ENCODE measurements at regions not wholly inside any gene's neighbourhood (a gene's known extent, or its start where the extent isn't known, plus 50 kb on each side); places are given as distances from the start of the nearest gene placed in this dataset.

- Histone ChIP-seq H3K27ac (ENCODE audit: low read length) (no peak overlapping the region), H3K4me1 (ENCODE audit: insufficient read depth, low read length) (no peaks in the 10 kb centered on the region), H3K9me2 (replicated peaks; ENCODE audit: low read length) (no peaks in the 10 kb centered on the region), H3K4me2 (ENCODE audit: low read length) (no peak overlapping the region), H3K36me3 (ENCODE audit: low read depth, low read length) (no peaks in the 10 kb centered on the region), H2AFZ (ENCODE audit: low read length) (no peak overlapping the region), H3F3A (ENCODE audit: low read length, unreplicated experiment) (no peaks in the 10 kb centered on the region), H3K27me3 (ENCODE audit: low read length) (no peaks in the 10 kb centered on the region), H4K20me1 (ENCODE audit: low read length) (no peaks in the 10 kb centered on the region), H3K4me3 (ENCODE audit: low read length) (no peak overlapping the region), H3K9me3 (ENCODE audit: low read length) (peaks cover 4% of the 10 kb centered on the region; the same call in 1 of the 2 replicates), H3K9ac (ENCODE audit: low read length) (no peak overlapping the region), H3K79me2 (ENCODE audit: low read length) (no peaks in the 10 kb centered on the region)
- intact Hi-C loops (cut with micrococcal nuclease) = no loop called here
- ChIA-PET POLR2A (ENCODE audit: unreplicated experiment) (no interaction called here), CTCF (no interaction called here)
- ATAC-seq (no peak), DNase-seq (no peak)
- no TSS peak for BruUV-seq (replicated peaks)
- TF ChIP-seq, protein P1, sequence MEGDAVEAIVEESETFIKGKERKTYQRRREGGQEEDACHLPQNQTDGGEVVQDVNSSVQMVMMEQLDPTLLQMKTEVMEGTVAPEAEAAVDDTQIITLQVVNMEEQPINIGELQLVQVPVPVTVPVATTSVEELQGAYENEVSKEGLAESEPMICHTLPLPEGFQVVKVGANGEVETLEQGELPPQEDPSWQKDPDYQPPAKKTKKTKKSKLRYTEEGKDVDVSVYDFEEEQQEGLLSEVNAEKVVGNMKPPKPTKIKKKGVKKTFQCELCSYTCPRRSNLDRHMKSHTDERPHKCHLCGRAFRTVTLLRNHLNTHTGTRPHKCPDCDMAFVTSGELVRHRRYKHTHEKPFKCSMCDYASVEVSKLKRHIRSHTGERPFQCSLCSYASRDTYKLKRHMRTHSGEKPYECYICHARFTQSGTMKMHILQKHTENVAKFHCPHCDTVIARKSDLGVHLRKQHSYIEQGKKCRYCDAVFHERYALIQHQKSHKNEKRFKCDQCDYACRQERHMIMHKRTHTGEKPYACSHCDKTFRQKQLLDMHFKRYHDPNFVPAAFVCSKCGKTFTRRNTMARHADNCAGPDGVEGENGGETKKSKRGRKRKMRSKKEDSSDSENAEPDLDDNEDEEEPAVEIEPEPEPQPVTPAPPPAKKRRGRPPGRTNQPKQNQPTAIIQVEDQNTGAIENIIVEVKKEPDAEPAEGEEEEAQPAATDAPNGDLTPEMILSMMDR (conservative IDR thresholded peaks at IDR 0.05; ENCODE audit: low read depth, low read length) = no peak
Observed at GRCh38 chr5:15326471-15326870, 173.5 kb upstream of the FBXL7 start.

GRCh38 chr5:15322421-15322820 is 177.6 kb upstream of the FBXL7 start:
- H3K36me3 ChIP-seq (ENCODE audit: low read depth, low read length) = no peaks in the 10 kb centered on the region
- H3K27ac ChIP-seq (ENCODE audit: low read length) = no peak overlapping the region
- no peak overlapping the region for H3K9ac ChIP-seq (ENCODE audit: low read length)
- H3K27me3 ChIP-seq (ENCODE audit: low read length) = no peaks in the 10 kb centered on the region
- DNase-seq (no peak), ATAC-seq (no peak)
- H3K9me3 ChIP-seq (ENCODE audit: low read length) = peaks cover 8% of the 10 kb centered on the region; the same call in 1 of the 2 replicates
- no peak overlapping the region for H2AFZ ChIP-seq (ENCODE audit: low read length)
- no peak overlapping the region for H3K4me3 ChIP-seq (ENCODE audit: low read length)
- intact Hi-C loops (cut with micrococcal nuclease) = no loop called here
- POLR2A ChIA-PET (ENCODE audit: unreplicated experiment) = no interaction called here
- no TSS peak for BruUV-seq (replicated peaks)
- no peaks in the 10 kb centered on the region for H3K4me1 ChIP-seq (ENCODE audit: insufficient read depth, low read length)
- no peaks in the 10 kb centered on the region for H3K9me2 ChIP-seq (replicated peaks; ENCODE audit: low read length)
- no peaks in the 10 kb centered on the region for H3K79me2 ChIP-seq (ENCODE audit: low read length)
- no peaks in the 10 kb centered on the region for H3F3A ChIP-seq (ENCODE audit: low read length, unreplicated experiment)
- H4K20me1 ChIP-seq (ENCODE audit: low read length) = no peaks in the 10 kb centered on the region
- H3K4me2 ChIP-seq (ENCODE audit: low read length) = no peak overlapping the region
- TF ChIP-seq, protein P1 (conservative IDR thresholded peaks at IDR 0.05; ENCODE audit: low read depth, low read length) = no peak
- TF ChIP-seq EZH2 (IDR thresholded peaks at IDR 0.05; ENCODE audit: low read length, unreplicated experiment) (no peak), EZH2phosphoT487 (IDR thresholded peaks at IDR 0.05; ENCODE audit: borderline replicate concordance, low read length) (no peak)
- CTCF ChIA-PET = no interaction called here

- no peaks in the 10 kb centered on the region for H3K27me3 ChIP-seq (ENCODE audit: low read length)
- no peak overlapping the region for H3K4me2 ChIP-seq (ENCODE audit: low read length)
- CTCF ChIA-PET = no interaction called here
- no peak overlapping the region for H3K27ac ChIP-seq (ENCODE audit: low read length)
- no peak overlapping the region for H2AFZ ChIP-seq (ENCODE audit: low read length)
- no TSS peak for BruUV-seq (replicated peaks)
- DNase-seq (no peak), ATAC-seq (no peak)
- no peak overlapping the region for H3K9ac ChIP-seq (ENCODE audit: low read length)
- no peaks in the 10 kb centered on the region for H3K9me2 ChIP-seq (replicated peaks; ENCODE audit: low read length)
- peaks cover 9% of the 10 kb centered on the region; the same call in 1 of the 2 replicates for H3K9me3 ChIP-seq (ENCODE audit: low read length)
- H3K4me1 ChIP-seq (ENCODE audit: insufficient read depth, low read length) = no peaks in the 10 kb centered on the region
- H3K4me3 ChIP-seq (ENCODE audit: low read length) = no peak overlapping the region
- intact Hi-C loops (cut with micrococcal nuclease) = no loop called here
- no peaks in the 10 kb centered on the region for H3K79me2 ChIP-seq (ENCODE audit: low read length)
- POLR2A ChIA-PET (ENCODE audit: unreplicated experiment) = no interaction called here
- no peaks in the 10 kb centered on the region for H3F3A ChIP-seq (ENCODE audit: low read length, unreplicated experiment)
- H4K20me1 ChIP-seq (ENCODE audit: low read length) = no peaks in the 10 kb centered on the region
- no peaks in the 10 kb centered on the region for H3K36me3 ChIP-seq (ENCODE audit: low read depth, low read length)
- TF ChIP-seq, protein P1 (conservative IDR thresholded peaks at IDR 0.05; ENCODE audit: low read depth, low read length) = no peak
- TF ChIP-seq EZH2phosphoT487 (IDR thresholded peaks at IDR 0.05; ENCODE audit: borderline replicate concordance, low read length) (no peak), EZH2 (IDR thresholded peaks at IDR 0.05; ENCODE audit: low read length, unreplicated experiment) (no peak)
Observed at GRCh38 chr5:15321776-15322175, 178.2 kb upstream of the FBXL7 start.

Data from PC-3 (cell line).